VCaP (cell line): ENCODE measurements at regions not wholly inside any gene's neighbourhood (a gene's known extent, or its start where the extent isn't known, plus 50 kb on each side); places are given as distances from the start of the nearest gene placed in this dataset.

Source experiments
- H3K27ac ChIP-seq: fragments of 450-650 bp; 2 replicates; pipeline ENCODE4 v1.5.1; 2017
- CTCF ChIP-seq: fragments of 450-650 bp; conservative IDR thresholded peaks from 2 replicates; pipeline ENCODE4 v1.5.1; 2017; ENCODE audit warnings: mild to moderate bottlenecking, moderate library complexity

- TF ChIP-seq CTCF = no peak
- H3K27ac ChIP-seq = no peak overlapping the region
Measured at GRCh38 chr4:32396507-32397070, 1676.4 kb downstream of the PCDH7 start.

GRCh38 chr4:32400870-32401269, 1680.7 kb downstream of the PCDH7 start:
- no peak for TF ChIP-seq CTCF
- no peak overlapping the region for H3K27ac ChIP-seq

- no peak overlapping the region for H3K27ac ChIP-seq
- TF ChIP-seq CTCF = peak; percentile 27; the same call in 1 of the 2 replicates
Measured at GRCh38 chr4:32417113-32417704, 1697.0 kb downstream of the PCDH7 start.

GRCh38 chr4:32423267-32423666, 1703.1 kb downstream of the PCDH7 start:
- no peak overlapping the region for H3K27ac ChIP-seq
- TF ChIP-seq CTCF = no peak

- no peak overlapping the region for H3K27ac ChIP-seq
- no peak for TF ChIP-seq CTCF
Measured at GRCh38 chr4:32425243-32425642, 1705.1 kb downstream of the PCDH7 start.

GRCh38 chr4:32427566-32427965, 1707.4 kb downstream of the PCDH7 start:
- TF ChIP-seq CTCF = no peak
- H3K27ac ChIP-seq = no peak overlapping the region

GRCh38 chr4:32429151-32429550, 1709.0 kb downstream of the PCDH7 start:
- H3K27ac ChIP-seq = no peak overlapping the region
- TF ChIP-seq CTCF = no peak
